Bronchial epithelial cell (primary cell): ENCODE measurements at regions not wholly inside any gene's neighbourhood (a gene's known extent, or its start where the extent isn't known, plus 50 kb on each side); places are given as distances from the start of the nearest gene placed in this dataset.

ENCODE experiments used
- DNase-seq: peaks from one replicate; pipeline ENCODE4 v3.0.0-alpha.2; 2010; ENCODE audit warnings: low read depth
- FAIRE-seq: peaks from 2 replicates; lab custom pipeline; 2011; peaks lifted over from hg19 to GRCh38; lab: Jason Lieb, UNC
- H3K27me3 ChIP-seq: 2 replicates; pipeline ENCODE4 v1.5.1; 2011; ENCODE audit warnings: low read length; ENCODE audit not compliant: control insufficient read depth, insufficient read depth
- H3K36me3 ChIP-seq: 2 replicates; pipeline ENCODE4 v1.5.1; 2011; ENCODE audit warnings: low read length; ENCODE audit not compliant: control insufficient read depth, insufficient read depth
- H3K4me3 ChIP-seq: 2 replicates; pipeline ENCODE4 v1.5.1; 2011; ENCODE audit warnings: mild to moderate bottlenecking, low read depth, low read length, control low read depth
- TF ChIP-seq, protein P1 (sequence below): IDR thresholded peaks from 2 replicates; pipeline ENCODE4 v1.5.1; 2011; ENCODE audit warnings: mild to moderate bottlenecking, moderate library complexity, low read length, control low read depth, inconsistent platforms; ENCODE audit not compliant: insufficient read depth, severe bottlenecking

DNA sequence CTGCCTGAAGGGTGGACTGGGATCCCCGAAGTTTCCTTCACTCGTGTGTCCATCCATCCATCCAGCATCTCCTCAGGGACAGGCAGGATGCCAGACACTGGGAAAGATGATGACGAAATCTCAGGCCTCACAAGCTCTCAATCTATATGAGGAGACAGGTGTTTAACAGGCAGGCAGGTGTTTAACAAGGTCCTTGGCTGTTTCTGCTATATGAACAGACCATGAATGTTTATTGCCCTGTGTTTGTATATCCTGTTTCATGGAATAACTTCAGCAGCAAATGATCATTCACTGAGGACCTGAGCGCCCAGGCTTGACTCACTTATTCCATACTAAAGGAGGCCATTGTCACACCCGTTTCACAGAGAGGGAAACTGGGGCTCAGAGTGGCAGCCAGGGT, 685.8 kb upstream of the HS6ST1 start:
- Histone ChIP-seq H3K27me3 (no peaks in the 10 kb centered on the region), H3K4me3 (no peak overlapping the region), H3K36me3 (no peaks in the 10 kb centered on the region)
- no peak for DNase-seq
- TF ChIP-seq, protein P1, sequence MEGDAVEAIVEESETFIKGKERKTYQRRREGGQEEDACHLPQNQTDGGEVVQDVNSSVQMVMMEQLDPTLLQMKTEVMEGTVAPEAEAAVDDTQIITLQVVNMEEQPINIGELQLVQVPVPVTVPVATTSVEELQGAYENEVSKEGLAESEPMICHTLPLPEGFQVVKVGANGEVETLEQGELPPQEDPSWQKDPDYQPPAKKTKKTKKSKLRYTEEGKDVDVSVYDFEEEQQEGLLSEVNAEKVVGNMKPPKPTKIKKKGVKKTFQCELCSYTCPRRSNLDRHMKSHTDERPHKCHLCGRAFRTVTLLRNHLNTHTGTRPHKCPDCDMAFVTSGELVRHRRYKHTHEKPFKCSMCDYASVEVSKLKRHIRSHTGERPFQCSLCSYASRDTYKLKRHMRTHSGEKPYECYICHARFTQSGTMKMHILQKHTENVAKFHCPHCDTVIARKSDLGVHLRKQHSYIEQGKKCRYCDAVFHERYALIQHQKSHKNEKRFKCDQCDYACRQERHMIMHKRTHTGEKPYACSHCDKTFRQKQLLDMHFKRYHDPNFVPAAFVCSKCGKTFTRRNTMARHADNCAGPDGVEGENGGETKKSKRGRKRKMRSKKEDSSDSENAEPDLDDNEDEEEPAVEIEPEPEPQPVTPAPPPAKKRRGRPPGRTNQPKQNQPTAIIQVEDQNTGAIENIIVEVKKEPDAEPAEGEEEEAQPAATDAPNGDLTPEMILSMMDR: no peak
- FAIRE-seq: no peak

- DNase-seq (no peak), FAIRE-seq (no peak)
- TF ChIP-seq, protein P1: no peak
- no peaks in the 10 kb centered on the region for H3K36me3 ChIP-seq
- H3K27me3 ChIP-seq: no peaks in the 10 kb centered on the region
- no peak overlapping the region for H3K4me3 ChIP-seq
Observed at GRCh38 chr2:129004940-129005490, 686.3 kb upstream of the HS6ST1 start.

DNA sequence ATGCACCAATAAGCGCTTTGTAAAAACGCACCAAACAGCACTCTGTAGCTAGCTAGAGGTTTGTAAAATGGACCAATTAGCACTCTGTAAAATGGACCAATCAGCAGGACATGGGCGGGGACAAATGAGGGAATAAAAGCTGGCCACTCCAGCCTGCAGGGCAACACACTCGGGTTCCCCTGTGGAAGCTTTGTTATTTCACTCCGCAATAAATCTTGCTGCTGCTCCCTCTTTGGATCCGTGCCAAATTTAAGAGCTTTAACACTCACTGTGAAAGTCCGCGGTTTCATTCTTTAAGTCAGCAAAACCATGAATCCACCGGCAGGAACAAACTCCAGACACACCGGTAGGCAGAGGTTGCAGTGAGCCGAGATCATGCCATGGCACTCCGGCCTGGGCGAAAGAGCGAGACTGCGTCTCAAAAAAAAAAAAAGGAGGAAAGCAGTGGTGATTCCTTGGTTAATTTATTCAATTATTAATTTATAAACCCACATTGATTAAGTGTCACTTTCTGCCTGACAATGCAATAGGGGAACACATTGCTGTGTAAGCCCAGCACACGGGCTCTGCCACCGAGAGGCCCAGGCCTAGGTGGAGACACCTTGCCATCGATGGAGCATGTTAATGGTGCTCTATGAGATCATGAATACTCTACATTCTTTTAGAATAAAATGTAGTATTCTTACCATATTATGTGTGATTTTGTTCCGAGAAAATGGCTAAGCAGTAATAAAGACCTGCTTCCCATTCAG, 687.6 kb upstream of the HS6ST1 start:
- no peak overlapping the region for H3K4me3 ChIP-seq
- H3K36me3 ChIP-seq: no peaks in the 10 kb centered on the region
- FAIRE-seq (no peak), DNase-seq (no peak)
- H3K27me3 ChIP-seq: no peaks in the 10 kb centered on the region
- TF ChIP-seq, protein P1: no peak

DNA sequence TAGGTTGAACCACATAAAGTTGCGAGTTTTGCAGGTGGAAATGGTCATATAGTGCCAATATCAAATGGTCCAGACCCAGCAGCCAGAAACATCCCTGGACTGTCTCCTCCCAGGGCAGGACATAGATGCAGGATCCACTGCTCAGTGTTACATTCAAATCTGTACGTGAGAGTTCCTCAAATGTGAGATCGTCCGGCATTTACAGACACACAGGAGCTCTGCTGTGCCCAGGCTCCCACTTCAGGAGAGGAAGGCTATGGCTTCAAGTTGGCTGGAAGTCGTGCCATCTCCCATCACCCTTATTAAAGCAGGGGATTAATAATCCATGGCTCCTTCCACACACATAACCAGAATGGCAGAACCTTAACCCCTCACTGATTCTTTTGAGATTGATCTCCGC, 688.2 kb upstream of the HS6ST1 start:
- Histone ChIP-seq H3K4me3 (no peak overlapping the region), H3K36me3 (no peaks in the 10 kb centered on the region), H3K27me3 (no peaks in the 10 kb centered on the region)
- DNase-seq: no peak
- FAIRE-seq: no peak
- TF ChIP-seq, protein P1: no peak

- FAIRE-seq (peak; percentile 76), DNase-seq (peak; percentile 84)
- H3K27me3 ChIP-seq: no peaks in the 10 kb centered on the region
- no peak overlapping the region for H3K4me3 ChIP-seq
- no peaks in the 10 kb centered on the region for H3K36me3 ChIP-seq
- TF ChIP-seq, protein P1: no peak
Observed at GRCh38 chr2:129008055-129008880, 689.6 kb upstream of the HS6ST1 start.
